ENCODE measurements at regions not wholly inside any gene's neighbourhood (a gene's known extent, or its start where the extent isn't known, plus 50 kb on each side); places are given as distances from the start of the nearest gene placed in this dataset.

DNA sequence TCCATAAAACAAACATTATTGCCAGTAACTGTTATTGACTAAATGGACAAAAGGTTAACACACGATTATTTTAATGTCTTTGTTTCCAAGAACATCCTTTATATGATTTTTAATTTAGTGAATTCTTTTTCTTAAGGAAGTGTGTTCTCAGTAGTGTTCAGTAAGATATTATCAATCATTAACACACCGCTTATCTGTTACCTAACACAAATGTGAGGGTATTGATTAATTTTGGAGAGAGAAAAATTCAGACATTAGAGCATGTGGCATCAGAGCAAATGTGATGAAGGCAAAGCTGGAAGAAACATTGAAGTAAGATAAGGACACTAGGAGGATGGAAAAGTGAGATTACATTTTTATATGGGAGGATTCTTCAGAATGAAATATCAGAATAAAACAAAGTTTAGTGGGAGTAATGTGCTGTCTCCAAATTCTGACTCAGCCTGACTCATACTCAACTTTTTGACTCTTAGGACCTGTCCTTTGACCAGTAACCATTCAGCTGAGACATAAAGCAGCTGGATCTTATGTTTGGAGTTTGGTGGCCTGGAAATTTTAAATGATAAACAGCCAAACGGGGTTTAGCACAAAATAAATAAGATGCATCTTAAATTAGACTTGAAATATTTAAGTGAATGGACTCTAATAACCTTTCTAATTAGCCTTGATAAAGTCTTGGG lies 348.6 kb downstream of the CD109 start:
- ATAC-seq (ENCODE audit: low read depth) = no peak
- intact Hi-C loops (cut with micrococcal nuclease) = no loop called here
- Histone ChIP-seq H3K79me2 (ENCODE audit: control insufficient read depth, insufficient read depth, low read length) (no peaks in the 10 kb centered on the region), H4K20me1 (ENCODE audit: control insufficient read depth, insufficient read depth, low read length, poor library complexity, severe bottlenecking) (no peaks in the 10 kb centered on the region), H3K9me3 (ENCODE audit: control extremely low read depth in 1 of 3, control insufficient read depth in 2 of 3, insufficient read depth in 1 of 3, low read length in 2 of 3) (peaks cover 0 to 5% (median 0%) of the 10 kb centered on the region in 3 donors), H3K4me2 (replicated peaks; ENCODE audit: low read depth, low read length, poor library complexity, severe bottlenecking) (no peak overlapping the region), H3K4me3 (ENCODE audit: control extremely low read depth in 1 of 5, extremely low read depth in 1 of 5, insufficient read depth in 1 of 5, low read depth in 2 of 5, low read length in 4 of 5) (no peak overlapping the region), H3K27ac (ENCODE audit: low read length in 2 of 2) (no peak overlapping the region), H3K27me3 (replicated peaks in 1 of 4; ENCODE audit: control extremely low read depth in 1 of 4, control insufficient read depth in 3 of 4, insufficient read depth in 4 of 4, low read length in 3 of 4) (no peaks in the 10 kb centered on the region), H3K4me1 (ENCODE audit: control insufficient read depth in 2 of 2, insufficient read depth in 2 of 2, low read length in 2 of 2) (no peaks in the 10 kb centered on the region), H3K36me3 (replicated peaks in 1 of 2; ENCODE audit: control extremely low read depth in 1 of 2, control insufficient read depth in 1 of 2, extremely low read depth in 1 of 2, insufficient read depth in 2 of 2, low read length in 1 of 2) (no peaks in the 10 kb centered on the region), H2AFZ (ENCODE audit: insufficient read depth, low read depth, low read length, poor library complexity, severe bottlenecking) (no peak overlapping the region), H3K9ac (ENCODE audit: low read length) (no peak overlapping the region)
- ChIA-PET POLR2A (no interaction called here), CTCF (no interaction called here)
- Mint-ChIP-seq H3K27me3 (no peaks in the 10 kb centered on the region), H3K4me1 (no peaks in the 10 kb centered on the region), H3K9me3 (ENCODE audit: insufficient read depth) (no peaks in the 10 kb centered on the region), H3K27ac (no peak overlapping the region), H3K4me3 (no peak overlapping the region)
- WGBS (ENCODE audit: insufficient coverage) = no CpG with 5 or more reads among the region's 3 CpGs
- TF ChIP-seq EZH2 (IDR thresholded peaks at IDR 0.05; ENCODE audit: borderline replicate concordance, insufficient read depth, low read depth, low read length, poor library complexity, severe bottlenecking) = no peak
- TF ChIP-seq, protein P1, sequence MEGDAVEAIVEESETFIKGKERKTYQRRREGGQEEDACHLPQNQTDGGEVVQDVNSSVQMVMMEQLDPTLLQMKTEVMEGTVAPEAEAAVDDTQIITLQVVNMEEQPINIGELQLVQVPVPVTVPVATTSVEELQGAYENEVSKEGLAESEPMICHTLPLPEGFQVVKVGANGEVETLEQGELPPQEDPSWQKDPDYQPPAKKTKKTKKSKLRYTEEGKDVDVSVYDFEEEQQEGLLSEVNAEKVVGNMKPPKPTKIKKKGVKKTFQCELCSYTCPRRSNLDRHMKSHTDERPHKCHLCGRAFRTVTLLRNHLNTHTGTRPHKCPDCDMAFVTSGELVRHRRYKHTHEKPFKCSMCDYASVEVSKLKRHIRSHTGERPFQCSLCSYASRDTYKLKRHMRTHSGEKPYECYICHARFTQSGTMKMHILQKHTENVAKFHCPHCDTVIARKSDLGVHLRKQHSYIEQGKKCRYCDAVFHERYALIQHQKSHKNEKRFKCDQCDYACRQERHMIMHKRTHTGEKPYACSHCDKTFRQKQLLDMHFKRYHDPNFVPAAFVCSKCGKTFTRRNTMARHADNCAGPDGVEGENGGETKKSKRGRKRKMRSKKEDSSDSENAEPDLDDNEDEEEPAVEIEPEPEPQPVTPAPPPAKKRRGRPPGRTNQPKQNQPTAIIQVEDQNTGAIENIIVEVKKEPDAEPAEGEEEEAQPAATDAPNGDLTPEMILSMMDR (IDR thresholded peaks at IDR 0.05) = no peak
- no peak for DNase-seq

DNA sequence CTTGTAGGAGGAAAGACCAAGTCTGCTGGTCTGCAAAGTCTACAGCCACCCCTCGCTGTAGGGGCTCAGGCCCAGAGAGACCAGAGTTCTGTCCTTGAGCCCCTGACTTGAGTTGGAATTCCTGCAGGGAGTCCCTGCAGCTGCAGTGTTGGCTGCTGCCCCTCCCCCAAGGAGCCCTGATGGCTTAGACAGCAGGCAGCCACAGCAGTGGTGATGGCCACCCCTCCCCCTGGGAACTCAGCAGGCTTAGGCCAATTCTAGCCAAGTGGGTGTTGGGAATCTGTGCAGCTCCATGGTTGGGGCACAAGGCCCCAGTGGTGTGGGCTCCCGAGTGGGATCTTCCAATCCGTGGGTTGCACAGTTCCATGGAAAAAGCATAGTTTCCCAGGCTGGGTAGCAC lies 345.4 kb downstream of the CD109 start:
- H2AFZ ChIP-seq (ENCODE audit: insufficient read depth, low read depth, low read length, poor library complexity, severe bottlenecking) = no peak overlapping the region
- H3K27ac ChIP-seq (ENCODE audit: low read length in 2 of 2) = no peak overlapping the region
- POLR2A ChIA-PET = no interaction called here
- WGBS (ENCODE audit: insufficient coverage) = 74% methylated on average over 3 of the region's 3 CpGs
- H4K20me1 ChIP-seq (ENCODE audit: control insufficient read depth, insufficient read depth, low read length, poor library complexity, severe bottlenecking) = no peaks in the 10 kb centered on the region
- no peaks in the 10 kb centered on the region for H3K36me3 ChIP-seq (replicated peaks in 1 of 2; ENCODE audit: control extremely low read depth in 1 of 2, control insufficient read depth in 1 of 2, extremely low read depth in 1 of 2, insufficient read depth in 2 of 2, low read length in 1 of 2)
- CTCF ChIA-PET = no interaction called here
- no peak overlapping the region for H3K4me2 ChIP-seq (replicated peaks; ENCODE audit: low read depth, low read length, poor library complexity, severe bottlenecking)
- H3K4me3 ChIP-seq (ENCODE audit: control extremely low read depth in 1 of 5, extremely low read depth in 1 of 5, insufficient read depth in 1 of 5, low read depth in 2 of 5, low read length in 4 of 5) = no peak overlapping the region
- DNase-seq = no peak
- no peak for ATAC-seq (ENCODE audit: low read depth)
- Mint-ChIP-seq H3K27me3 (no peaks in the 10 kb centered on the region), H3K4me1 (no peaks in the 10 kb centered on the region), H3K27ac (no peak overlapping the region), H3K9me3 (ENCODE audit: insufficient read depth) (peaks cover 3% of the 10 kb centered on the region), H3K4me3 (no peak overlapping the region)
- H3K9ac ChIP-seq (ENCODE audit: low read length) = no peak overlapping the region
- intact Hi-C loops (cut with micrococcal nuclease) = no loop called here
- TF ChIP-seq, protein P1 (IDR thresholded peaks at IDR 0.05) = no peak
- no peak for TF ChIP-seq EZH2 (IDR thresholded peaks at IDR 0.05; ENCODE audit: borderline replicate concordance, insufficient read depth, low read depth, low read length, poor library complexity, severe bottlenecking)
- H3K79me2 ChIP-seq (ENCODE audit: control insufficient read depth, insufficient read depth, low read length) = no peaks in the 10 kb centered on the region
- H3K9me3 ChIP-seq (ENCODE audit: control extremely low read depth in 1 of 3, control insufficient read depth in 2 of 3, insufficient read depth in 1 of 3, low read length in 2 of 3) = peaks cover 0 to 5% (median 0%) of the 10 kb centered on the region in 3 donors
- H3K27me3 ChIP-seq (replicated peaks in 1 of 4; ENCODE audit: control extremely low read depth in 1 of 4, control insufficient read depth in 3 of 4, insufficient read depth in 4 of 4, low read length in 3 of 4) = no peaks in the 10 kb centered on the region
- H3K4me1 ChIP-seq (ENCODE audit: control insufficient read depth in 2 of 2, insufficient read depth in 2 of 2, low read length in 2 of 2) = no peaks in the 10 kb centered on the region
